Small intestine (tissue), 7 donors: ENCODE measurements at regions not wholly inside any gene's neighbourhood (a gene's known extent, or its start where the extent isn't known, plus 50 kb on each side); places are given as distances from the start of the nearest gene placed in this dataset.

Experiments used
- DNase-seq, 2 donors: peaks; one replicate each; pipeline versions ENCODE4 v3.0.0 to v3.0.0-alpha.2; 2013
- FAIRE-seq: peaks from 2 replicates; lab custom pipeline; 2012; peaks lifted over from hg19 to GRCh38; lab: Jason Lieb, UNC
- H3K27ac ChIP-seq, 3 donors: one replicate each; pipeline ENCODE4 v1.5.1; 2013; ENCODE audit warnings: low read length in 2 of 3, mild to moderate bottlenecking in 2 of 3, control low read depth in 1 of 3, inconsistent platforms in 1 of 3, low read depth in 1 of 3, moderate library complexity in 1 of 3
- H3K27me3 ChIP-seq, 3 donors: one replicate each; pipeline ENCODE4 v1.6.1; 2013; ENCODE audit warnings: low read length in 3 of 3, inconsistent platforms in 1 of 3; ENCODE audit not compliant: control insufficient read depth in 3 of 3, insufficient read depth in 3 of 3
- H3K36me3 ChIP-seq, 3 donors: one replicate each; pipeline ENCODE4 v1.6.1; 2013; ENCODE audit warnings: low read length in 3 of 3, inconsistent platforms in 1 of 3, low read depth in 1 of 3, mild to moderate bottlenecking in 1 of 3, moderate library complexity in 1 of 3; ENCODE audit not compliant: control insufficient read depth in 3 of 3, insufficient read depth in 2 of 3
- H3K4me1 ChIP-seq, 3 donors: one replicate each; pipeline ENCODE4 v1.6.1; 2013; ENCODE audit warnings: low read length in 2 of 3, inconsistent platforms in 1 of 3, low read depth in 1 of 3, mild to moderate bottlenecking in 1 of 3, moderate library complexity in 1 of 3; ENCODE audit not compliant: control insufficient read depth in 3 of 3, insufficient read depth in 2 of 3
- H3K4me3 ChIP-seq, 3 donors: one replicate each; pipeline ENCODE4 v1.5.1; 2013; ENCODE audit warnings: low read length in 3 of 3, control low read depth in 1 of 3, inconsistent platforms in 1 of 3, low read depth in 1 of 3, mild to moderate bottlenecking in 1 of 3, moderate library complexity in 1 of 3
- H3K9me3 ChIP-seq, 2 donors: one replicate each; pipeline ENCODE4 v1.6.1; 2013; ENCODE audit warnings: low read depth in 1 of 2, low read length in 1 of 2; ENCODE audit not compliant: control insufficient read depth in 2 of 2, insufficient read depth in 1 of 2
- WGBS, 3 donors: extraction: QIAGEN DNeasy Blood & Tissue Kit; methylation state at CpG; one replicate each; pipeline ENCODE4 v1.1.7; 2013; 5-methylcytosine and 5-hydroxymethylcytosine counted together
- donor health status: healthy with polysubstance abuse.
- donor health status: control.
- donor health status: control.
- donor health status: Bipolar disorder and iron deficiency.
- donor health status: healthy.

GRCh38 chr6:105639124-105639523, 236.2 kb upstream of the PREP start:
- no peaks in the 10 kb centered on the region for H3K36me3 ChIP-seq
- H3K4me1 ChIP-seq, result no peaks in the 10 kb centered on the region
- DNase-seq (no peak), FAIRE-seq (no peak)
- 96 to 97% (median 97%) methylated on average over 2 of the region's 2 CpGs for WGBS, 3 donors
- no peak overlapping the region for H3K4me3 ChIP-seq
- no peaks in the 10 kb centered on the region for H3K27me3 ChIP-seq
- H3K9me3 ChIP-seq, result no peaks in the 10 kb centered on the region
- no peak overlapping the region for H3K27ac ChIP-seq

- Histone ChIP-seq H3K27me3 (no peaks in the 10 kb centered on the region), H3K4me3 (no peak overlapping the region), H3K9me3 (no peaks in the 10 kb centered on the region), H3K36me3 (no peaks in the 10 kb centered on the region), H3K4me1 (no peaks in the 10 kb centered on the region), H3K27ac (no peak overlapping the region)
- no peak for FAIRE-seq
- no peak for DNase-seq
These were observed 230.9 kb upstream of the PREP start for GRCh38 chr6:105633814-105634213.

- Histone ChIP-seq H3K27ac (peak overlapping the region in 1 of 3 donors; percentile 26), H3K27me3 (no peaks in the 10 kb centered on the region), H3K4me3 (no peak overlapping the region), H3K36me3 (no peaks in the 10 kb centered on the region), H3K9me3 (no peaks in the 10 kb centered on the region), H3K4me1 (peaks cover 0 to 5% (median 0%) of the 10 kb centered on the region in 3 donors)
- FAIRE-seq, result no peak
- 79 to 87% (median 86%) methylated on average over 7 of the region's 7 CpGs for WGBS, 3 donors
- DNase-seq, result no peak
These were observed 225.4 kb upstream of the PREP start for GRCh38 chr6:105628156-105628860.

- 78 to 92% (median 82%) methylated on average over 2 of the region's 2 CpGs for WGBS, 3 donors
- DNase-seq, result peak in 1 of 2 donors; percentile 22
These were observed 223.6 kb upstream of the PREP start for GRCh38 chr6:105626295-105627158.

GRCh38 chr6:105624021-105624420, 221.1 kb upstream of the PREP start:
- no peaks in the 10 kb centered on the region for H3K9me3 ChIP-seq
- FAIRE-seq (no peak), DNase-seq (peak in 1 of 2 donors; percentile 59)
- no peaks in the 10 kb centered on the region for H3K36me3 ChIP-seq
- no peak overlapping the region for H3K4me3 ChIP-seq
- 35 to 73% (median 58%) methylated on average over 3 of the region's 3 CpGs for WGBS, 3 donors
- no peaks in the 10 kb centered on the region for H3K27me3 ChIP-seq
- no peak overlapping the region for H3K27ac ChIP-seq
- peaks cover 0 to 15% (median 2%) of the 10 kb centered on the region in 3 donors for H3K4me1 ChIP-seq

More at GRCh38 chr6:105626295-105627158, 223.6 kb upstream of the PREP start:
- FAIRE-seq, result no peak
- H3K9me3 ChIP-seq, result no peaks in the 10 kb centered on the region
- H3K4me1 ChIP-seq, result peaks cover 0 to 13% (median 2%) of the 10 kb centered on the region in 3 donors
- no peaks in the 10 kb centered on the region for H3K36me3 ChIP-seq
- H3K27ac ChIP-seq, result no peak overlapping the region
- no peak overlapping the region for H3K4me3 ChIP-seq
- no peaks in the 10 kb centered on the region for H3K27me3 ChIP-seq

- 37 to 71% (median 60%) methylated on average over 3 of the region's 3 CpGs for WGBS, 3 donors
- H3K27ac ChIP-seq, result peak overlapping the region in 1 of 3 donors; percentile 21
These were observed 219.3 kb upstream of the PREP start for GRCh38 chr6:105622226-105622625.

GRCh38 chr6:105621564-105622175, 218.8 kb upstream of the PREP start:
- FAIRE-seq (no peak), DNase-seq (no peak)
- no peaks in the 10 kb centered on the region for H3K9me3 ChIP-seq
- H3K4me1 ChIP-seq, result peaks cover 0 to 15% (median 2%) of the 10 kb centered on the region in 3 donors
- H3K36me3 ChIP-seq, result no peaks in the 10 kb centered on the region
- H3K27ac ChIP-seq, result peak overlapping the region in 1 of 3 donors; percentile 21
- no peak overlapping the region for H3K4me3 ChIP-seq
- H3K27me3 ChIP-seq, result no peaks in the 10 kb centered on the region
- WGBS, 3 donors, result 79 to 90% (median 83%) methylated on average over 6 of the region's 6 CpGs

More at GRCh38 chr6:105622226-105622625, 219.3 kb upstream of the PREP start:
- Histone ChIP-seq H3K4me1 (peaks cover 0 to 15% (median 2%) of the 10 kb centered on the region in 3 donors), H3K27me3 (no peaks in the 10 kb centered on the region), H3K36me3 (no peaks in the 10 kb centered on the region), H3K9me3 (no peaks in the 10 kb centered on the region), H3K4me3 (no peak overlapping the region)
- peak in 1 of 2 donors; percentile 65 for DNase-seq
- no peak for FAIRE-seq

GRCh38 chr6:105620878-105621277, 218.0 kb upstream of the PREP start:
- Histone ChIP-seq H3K4me3 (no peak overlapping the region), H3K4me1 (peaks cover 0 to 15% (median 2%) of the 10 kb centered on the region in 3 donors), H3K27me3 (no peaks in the 10 kb centered on the region), H3K36me3 (no peaks in the 10 kb centered on the region), H3K9me3 (no peaks in the 10 kb centered on the region), H3K27ac (no peak overlapping the region)
- DNase-seq, result no peak
- WGBS, 3 donors, result 81 to 85% (median 83%) methylated on average over 3 of the region's 3 CpGs
- FAIRE-seq, result no peak
